ENCODE measurements at regions not wholly inside any gene's neighbourhood (a gene's known extent, or its start where the extent isn't known, plus 50 kb on each side); places are given as distances from the start of the nearest gene placed in this dataset.

DNA sequence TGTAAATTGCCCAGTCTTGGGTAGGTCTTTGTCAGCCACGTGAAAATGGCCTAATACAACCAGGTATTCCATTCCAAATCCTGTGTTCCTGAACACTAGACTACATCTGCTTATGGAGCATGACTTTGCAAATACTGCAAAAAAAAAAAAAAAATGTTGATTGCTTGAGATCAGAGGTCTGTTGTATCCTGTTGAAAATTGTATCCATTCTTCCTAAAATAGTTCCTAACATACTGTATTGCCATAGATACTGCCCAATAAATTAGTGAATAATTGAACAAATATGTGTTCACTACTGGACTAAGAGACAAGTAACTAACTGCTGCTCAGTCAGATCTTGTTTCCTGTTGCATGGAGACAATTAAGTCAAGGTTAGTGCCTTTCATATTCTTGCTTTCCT, 164.3 kb upstream of the PABPC4L start:
- TF ChIP-seq SMC3 (IDR thresholded peaks at IDR 0.05): no peak
- TF ChIP-seq EP300 (IDR thresholded peaks at IDR 0.05): no peak
- no peak for TF ChIP-seq RAD21 (conservative IDR thresholded peaks at IDR 0.05 in 1 of 2, IDR thresholded peaks at IDR 0.05 in 1 of 2)

Data from A549 (cell line).